Neural progenitor cell (in vitro differentiated cells): ENCODE measurements at regions not wholly inside any gene's neighbourhood (a gene's known extent, or its start where the extent isn't known, plus 50 kb on each side); places are given as distances from the start of the nearest gene placed in this dataset.

Experiments
- CTCF ChIP-seq: fragments of 200-600 bp; sonication (generic); IDR thresholded peaks from 2 replicates; pipeline ENCODE4 v1.5.1; 2017; ENCODE audit warnings: antibody characterized with exemption, mild to moderate bottlenecking
- EZH2 ChIP-seq: fragments of 200-600 bp; sonication (generic); IDR thresholded peaks from 2 replicates; pipeline ENCODE4 v1.6.1; 2017; ENCODE audit warnings: antibody characterized with exemption, mild to moderate bottlenecking, moderate library complexity

DNA sequence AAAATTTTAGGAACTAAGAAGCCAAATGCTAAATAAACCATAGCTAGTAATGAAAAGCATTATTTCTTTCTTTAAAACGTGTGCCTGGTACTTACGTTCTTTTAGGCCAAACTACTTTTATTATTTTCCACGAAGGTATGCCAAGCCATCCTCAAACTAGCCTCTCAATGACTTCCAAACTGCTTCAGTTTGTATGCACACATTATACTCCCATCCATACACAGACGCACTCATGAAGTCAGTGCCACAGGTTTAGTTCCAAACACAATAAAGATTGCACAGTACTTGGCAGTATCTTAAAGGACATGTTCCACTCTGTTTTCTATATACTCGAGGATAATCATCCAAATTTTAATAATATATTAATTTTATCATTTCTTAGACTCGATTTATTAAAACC lies 609.2 kb upstream of the ZNF385D start:
- TF ChIP-seq CTCF (no peak), EZH2 (no peak)
